ENCODE measurements at regions not wholly inside any gene's neighbourhood (a gene's known extent, or its start where the extent isn't known, plus 50 kb on each side); places are given as distances from the start of the nearest gene placed in this dataset.
"Not testable (repeated sequence)": the region's sequence is repeated elsewhere in the genome, so short reads cannot be mapped to it uniquely, and the experiment has no call there.

- not testable (repeated sequence) for H3K27ac Mint-ChIP-seq; H3K4me3 Mint-ChIP-seq; H3K9me3 Mint-ChIP-seq; H3K36me3 Mint-ChIP-seq (ENCODE audit: low read depth); DNase-seq; H3K27me3 Mint-ChIP-seq; H3K4me1 Mint-ChIP-seq
- intact Hi-C loops (cut with micrococcal nuclease), result loop anchor here (5.0 kb wide), 1 partner anchor 553 kb away; no protein-coding TSS in a partner anchor
These were observed 50.6 kb upstream of the MYL10 start for GRCh38 chr7:101679653-101680173.

GRCh38 chr7:101680406-101681145 lies 51.5 kb upstream of the MYL10 start:
- no peaks in the 10 kb centered on the region for H3K9me3 Mint-ChIP-seq

GRCh38 chr7:101681170-101682007 lies 52.3 kb upstream of the MYL10 start:
- H3K27ac Mint-ChIP-seq, result no peak overlapping the region
- no peak for DNase-seq
- H3K36me3 Mint-ChIP-seq (ENCODE audit: low read depth), result no peaks in the 10 kb centered on the region
- H3K27me3 Mint-ChIP-seq, result no peaks in the 10 kb centered on the region
- H3K4me3 Mint-ChIP-seq, result no peak overlapping the region
- intact Hi-C loops (cut with micrococcal nuclease), result no loop called here
- no peaks in the 10 kb centered on the region for H3K4me1 Mint-ChIP-seq
- no peaks in the 10 kb centered on the region for H3K9me3 Mint-ChIP-seq

More at GRCh38 chr7:101680406-101681145, 51.5 kb upstream of the MYL10 start:
- no peak for DNase-seq
- no peak overlapping the region for H3K27ac Mint-ChIP-seq
- H3K4me1 Mint-ChIP-seq, result no peaks in the 10 kb centered on the region
- H3K4me3 Mint-ChIP-seq, result no peak overlapping the region
- intact Hi-C loops (cut with micrococcal nuclease), result no loop called here
- no peaks in the 10 kb centered on the region for H3K36me3 Mint-ChIP-seq (ENCODE audit: low read depth)
- H3K27me3 Mint-ChIP-seq, result no peaks in the 10 kb centered on the region

GRCh38 chr7:101684983-101685330 lies 55.9 kb upstream of the MYL10 start:
- Mint-ChIP-seq H3K9me3 (no peaks in the 10 kb centered on the region), H3K4me1 (no peaks in the 10 kb centered on the region), H3K27me3 (peaks cover 2% of the 10 kb centered on the region), H3K36me3 (ENCODE audit: low read depth) (no peaks in the 10 kb centered on the region), H3K4me3 (no peak overlapping the region), H3K27ac (no peak overlapping the region)
- intact Hi-C loops (cut with micrococcal nuclease), result loop anchor here (5.0 kb wide), 1 partner anchor 587 kb away; no protein-coding TSS in a partner anchor
- DNase-seq, result no peak

- no peak overlapping the region for H3K27ac Mint-ChIP-seq
- DNase-seq, result no peak
- intact Hi-C loops (cut with micrococcal nuclease), result loop anchor here (5.0 kb wide), 1 partner anchor 586 kb away; no protein-coding TSS in a partner anchor
- H3K9me3 Mint-ChIP-seq, result no peaks in the 10 kb centered on the region
- H3K36me3 Mint-ChIP-seq (ENCODE audit: low read depth), result no peaks in the 10 kb centered on the region
- H3K4me3 Mint-ChIP-seq, result no peak overlapping the region
- H3K27me3 Mint-ChIP-seq, result peaks cover 2% of the 10 kb centered on the region
- no peaks in the 10 kb centered on the region for H3K4me1 Mint-ChIP-seq
These were observed 56.9 kb upstream of the MYL10 start for GRCh38 chr7:101686030-101686429.

GRCh38 chr7:101687081-101687480 lies 58.0 kb upstream of the MYL10 start:
- DNase-seq, result no peak
- Mint-ChIP-seq H3K27me3 (peaks cover 2% of the 10 kb centered on the region), H3K27ac (no peak overlapping the region), H3K4me3 (no peak overlapping the region), H3K36me3 (ENCODE audit: low read depth) (no peaks in the 10 kb centered on the region), H3K4me1 (peaks cover 4% of the 10 kb centered on the region), H3K9me3 (no peaks in the 10 kb centered on the region)
- intact Hi-C loops (cut with micrococcal nuclease), result loop anchor here (5.0 kb wide), 1 partner anchor 585 kb away; no protein-coding TSS in a partner anchor

GRCh38 chr7:101687791-101688182 lies 58.7 kb upstream of the MYL10 start:
- no peak overlapping the region for H3K27ac Mint-ChIP-seq
- H3K4me3 Mint-ChIP-seq, result no peak overlapping the region
- H3K27me3 Mint-ChIP-seq, result peaks cover 2% of the 10 kb centered on the region

GRCh38 chr7:101688183-101688831 lies 59.2 kb upstream of the MYL10 start:
- peak; percentile 95 for DNase-seq
- Mint-ChIP-seq H3K4me1 (peaks cover 5% of the 10 kb centered on the region), H3K4me3 (no peak overlapping the region), H3K36me3 (ENCODE audit: low read depth) (no peaks in the 10 kb centered on the region), H3K27ac (no peak overlapping the region), H3K9me3 (no peaks in the 10 kb centered on the region), H3K27me3 (peaks cover 2% of the 10 kb centered on the region)
- intact Hi-C loops (cut with micrococcal nuclease), result loop anchor here (1.0 to 5.0 kb wide), 5 partner anchors 54 to 584 kb away; no protein-coding TSS in a partner anchor

More at GRCh38 chr7:101687791-101688182, 58.7 kb upstream of the MYL10 start:
- no peaks in the 10 kb centered on the region for H3K9me3 Mint-ChIP-seq
- H3K4me1 Mint-ChIP-seq, result peaks cover 5% of the 10 kb centered on the region
- no peaks in the 10 kb centered on the region for H3K36me3 Mint-ChIP-seq (ENCODE audit: low read depth)
- DNase-seq, result no peak
- intact Hi-C loops (cut with micrococcal nuclease), result loop anchor here (1.0 to 5.0 kb wide), 5 partner anchors 55 to 585 kb away; no protein-coding TSS in a partner anchor

GRCh38 chr7:101688995-101689907 lies 60.2 kb upstream of the MYL10 start:
- intact Hi-C loops (cut with micrococcal nuclease), result loop anchor here (1.0 to 5.0 kb wide), 5 partner anchors 54 to 583 kb away; no protein-coding TSS in a partner anchor
- H3K4me3 Mint-ChIP-seq, result no peak overlapping the region
- H3K27ac Mint-ChIP-seq, result no peak overlapping the region
- H3K9me3 Mint-ChIP-seq, result no peaks in the 10 kb centered on the region
- no peaks in the 10 kb centered on the region for H3K36me3 Mint-ChIP-seq (ENCODE audit: low read depth)
- DNase-seq, result peak; percentile 58
- H3K27me3 Mint-ChIP-seq, result peaks cover 2% of the 10 kb centered on the region
- peaks cover 5% of the 10 kb centered on the region for H3K4me1 Mint-ChIP-seq

- H3K4me1 Mint-ChIP-seq, result peaks cover 5% of the 10 kb centered on the region
- H3K36me3 Mint-ChIP-seq (ENCODE audit: low read depth), result no peaks in the 10 kb centered on the region
- H3K27me3 Mint-ChIP-seq, result peaks cover 2% of the 10 kb centered on the region
- intact Hi-C loops (cut with micrococcal nuclease), result no loop called here
- H3K4me3 Mint-ChIP-seq, result no peak overlapping the region
- no peak overlapping the region for H3K27ac Mint-ChIP-seq
- DNase-seq, result no peak
- no peaks in the 10 kb centered on the region for H3K9me3 Mint-ChIP-seq
These were observed 61.0 kb upstream of the MYL10 start for GRCh38 chr7:101690061-101690460.

- DNase-seq, result no peak
- H3K4me3 Mint-ChIP-seq, result no peak overlapping the region
These were observed 62.8 kb upstream of the MYL10 start for GRCh38 chr7:101691822-101692384.

GRCh38 chr7:101693498-101694091 lies 64.5 kb upstream of the MYL10 start:
- intact Hi-C loops (cut with micrococcal nuclease), result no loop called here
- Mint-ChIP-seq H3K27ac (no peak overlapping the region), H3K36me3 (ENCODE audit: low read depth) (no peaks in the 10 kb centered on the region), H3K9me3 (no peaks in the 10 kb centered on the region), H3K4me1 (peaks cover 5% of the 10 kb centered on the region), H3K4me3 (no peak overlapping the region), H3K27me3 (no peaks in the 10 kb centered on the region)
- DNase-seq, result no peak

More at GRCh38 chr7:101691822-101692384, 62.8 kb upstream of the MYL10 start:
- H3K36me3 Mint-ChIP-seq (ENCODE audit: low read depth), result no peaks in the 10 kb centered on the region
- intact Hi-C loops (cut with micrococcal nuclease), result no loop called here
- H3K27ac Mint-ChIP-seq, result no peak overlapping the region
- H3K27me3 Mint-ChIP-seq, result peaks cover 2% of the 10 kb centered on the region
- no peaks in the 10 kb centered on the region for H3K9me3 Mint-ChIP-seq
- peaks cover 5% of the 10 kb centered on the region for H3K4me1 Mint-ChIP-seq
